ENCODE measurements at regions not wholly inside any gene's neighbourhood (a gene's known extent, or its start where the extent isn't known, plus 50 kb on each side); places are given as distances from the start of the nearest gene placed in this dataset.

DNA sequence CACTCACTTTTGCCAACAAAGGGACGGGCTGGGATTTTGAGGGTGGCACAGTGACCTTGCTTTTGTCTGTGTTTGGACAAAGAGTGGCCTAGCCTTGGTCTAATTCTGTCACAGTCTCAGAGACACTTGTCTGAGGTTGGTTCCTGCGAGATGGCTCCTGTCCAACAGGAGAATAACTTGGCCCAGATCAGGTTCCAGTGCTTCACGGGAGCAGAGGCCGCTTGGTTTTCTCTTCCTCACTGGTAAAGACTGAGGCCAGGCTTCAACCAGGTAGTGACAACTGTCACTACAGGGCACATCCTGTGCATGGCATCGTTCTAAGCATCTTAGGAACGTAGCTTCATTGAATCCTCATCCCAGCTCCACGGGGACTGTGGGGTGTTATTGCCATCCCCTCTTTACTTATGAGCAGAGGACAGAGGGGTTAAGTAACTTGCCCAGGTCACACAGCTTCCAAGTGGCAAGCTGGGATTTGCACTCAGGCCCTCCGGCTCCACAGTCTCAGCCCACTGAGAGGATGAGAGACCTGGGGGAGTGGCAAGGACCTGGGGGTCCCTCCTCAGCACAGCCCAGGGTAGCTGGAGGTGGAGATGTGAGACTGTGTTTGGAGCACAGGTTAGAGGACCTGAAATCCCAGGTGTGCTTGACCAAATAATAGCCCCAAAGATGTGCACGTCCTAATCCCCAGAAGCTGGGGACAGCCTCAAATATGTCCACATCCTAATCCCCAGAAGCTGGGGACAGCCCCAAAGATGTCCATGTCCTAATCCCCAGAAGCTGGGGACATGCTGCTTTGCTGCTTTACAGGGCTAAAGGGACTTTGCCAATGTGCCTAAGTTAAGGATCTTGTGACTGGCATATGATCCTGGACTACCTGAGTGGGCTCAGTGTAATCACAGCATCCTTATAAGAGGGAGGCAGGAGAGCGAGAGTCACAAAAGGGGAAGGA is 179.2 kb upstream of the RTL1 start:
- Histone ChIP-seq H3K4me3 (replicated peaks; ENCODE audit: low read depth, low read length) (no peak overlapping the region), H3K27me3 (replicated peaks; ENCODE audit: control insufficient read depth, insufficient read depth, low read length) (no peaks in the 10 kb centered on the region), H3K36me3 (ENCODE audit: control insufficient read depth, insufficient read depth, low read length) (no peaks in the 10 kb centered on the region)
- DNase-seq (ENCODE audit: extremely low read depth, insufficient read length), result no peak
- TF ChIP-seq, protein P1, sequence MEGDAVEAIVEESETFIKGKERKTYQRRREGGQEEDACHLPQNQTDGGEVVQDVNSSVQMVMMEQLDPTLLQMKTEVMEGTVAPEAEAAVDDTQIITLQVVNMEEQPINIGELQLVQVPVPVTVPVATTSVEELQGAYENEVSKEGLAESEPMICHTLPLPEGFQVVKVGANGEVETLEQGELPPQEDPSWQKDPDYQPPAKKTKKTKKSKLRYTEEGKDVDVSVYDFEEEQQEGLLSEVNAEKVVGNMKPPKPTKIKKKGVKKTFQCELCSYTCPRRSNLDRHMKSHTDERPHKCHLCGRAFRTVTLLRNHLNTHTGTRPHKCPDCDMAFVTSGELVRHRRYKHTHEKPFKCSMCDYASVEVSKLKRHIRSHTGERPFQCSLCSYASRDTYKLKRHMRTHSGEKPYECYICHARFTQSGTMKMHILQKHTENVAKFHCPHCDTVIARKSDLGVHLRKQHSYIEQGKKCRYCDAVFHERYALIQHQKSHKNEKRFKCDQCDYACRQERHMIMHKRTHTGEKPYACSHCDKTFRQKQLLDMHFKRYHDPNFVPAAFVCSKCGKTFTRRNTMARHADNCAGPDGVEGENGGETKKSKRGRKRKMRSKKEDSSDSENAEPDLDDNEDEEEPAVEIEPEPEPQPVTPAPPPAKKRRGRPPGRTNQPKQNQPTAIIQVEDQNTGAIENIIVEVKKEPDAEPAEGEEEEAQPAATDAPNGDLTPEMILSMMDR (IDR thresholded peaks at IDR 0.05; ENCODE audit: insufficient read depth, low read length, poor library complexity, severe bottlenecking), result no peak

DNA sequence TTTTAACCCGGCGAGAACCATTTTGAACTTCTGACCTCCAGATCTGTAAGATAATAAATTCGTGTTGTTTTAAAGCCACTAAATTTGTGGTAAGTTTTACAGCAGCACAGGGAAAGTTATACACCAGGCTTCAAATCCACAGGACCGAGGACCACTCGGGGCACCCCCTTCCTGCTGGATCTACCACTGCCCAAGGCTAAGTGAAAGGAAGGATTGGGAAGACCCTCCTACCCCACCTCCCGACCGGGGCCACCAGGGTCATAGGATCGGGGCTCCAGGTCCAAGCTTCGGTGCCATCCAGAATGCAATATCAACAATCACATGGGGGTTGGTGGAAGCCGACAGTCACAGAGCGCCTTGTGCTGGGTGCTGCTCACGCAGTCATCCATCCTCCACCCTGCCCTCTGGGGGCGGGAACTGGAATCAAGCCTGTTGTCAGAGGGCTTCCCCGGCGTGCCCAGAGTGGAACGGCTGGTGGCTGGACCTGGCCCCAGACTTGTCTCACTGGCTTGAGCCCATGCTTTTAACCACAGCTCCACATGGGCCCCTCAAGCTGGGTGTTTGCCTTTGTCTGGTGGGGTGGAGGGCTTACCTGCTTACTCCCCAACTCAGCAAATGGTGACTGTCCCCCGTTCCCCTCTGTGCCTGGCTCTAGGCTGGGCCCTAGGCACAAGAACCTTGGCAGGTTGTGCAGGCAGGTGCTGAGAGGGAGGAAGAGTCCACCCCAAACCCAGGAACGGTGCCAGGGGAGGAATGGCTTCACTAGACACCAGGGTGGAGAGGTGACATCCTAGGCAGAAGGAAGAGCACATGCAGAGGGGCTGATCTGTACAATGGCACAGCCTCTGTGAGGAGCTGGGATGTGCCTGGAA is 180.3 kb upstream of the RTL1 start:
- Histone ChIP-seq H3K4me3 (replicated peaks; ENCODE audit: low read depth, low read length) (no peak overlapping the region), H3K36me3 (ENCODE audit: control insufficient read depth, insufficient read depth, low read length) (no peaks in the 10 kb centered on the region), H3K27me3 (replicated peaks; ENCODE audit: control insufficient read depth, insufficient read depth, low read length) (no peaks in the 10 kb centered on the region)
- DNase-seq (ENCODE audit: extremely low read depth, insufficient read length), result no peak
- TF ChIP-seq, protein P1 (IDR thresholded peaks at IDR 0.05; ENCODE audit: insufficient read depth, low read length, poor library complexity, severe bottlenecking), result no peak

DNA sequence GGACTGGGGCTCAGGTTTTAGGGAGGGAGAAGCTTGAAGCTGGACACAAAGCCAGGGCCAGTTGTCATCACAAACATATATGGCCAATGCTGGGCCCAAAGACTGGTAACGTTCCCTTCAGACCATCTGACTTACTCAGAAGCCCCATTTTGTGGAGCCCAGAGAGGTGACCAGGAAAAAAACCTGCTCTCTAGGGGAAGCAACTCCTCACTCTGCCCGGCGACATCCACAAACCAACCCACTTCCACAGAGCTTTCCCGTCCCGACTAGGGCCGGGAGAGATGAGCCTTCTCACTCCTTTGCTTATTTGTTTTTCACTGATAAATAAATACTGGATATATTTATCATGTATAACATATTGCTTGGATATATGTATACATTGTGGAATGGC is 180.9 kb upstream of the RTL1 start:
- Histone ChIP-seq H3K27me3 (replicated peaks; ENCODE audit: control insufficient read depth, insufficient read depth, low read length) (no peaks in the 10 kb centered on the region), H3K4me3 (replicated peaks; ENCODE audit: low read depth, low read length) (no peak overlapping the region), H3K36me3 (ENCODE audit: control insufficient read depth, insufficient read depth, low read length) (no peaks in the 10 kb centered on the region)
- TF ChIP-seq, protein P1 (IDR thresholded peaks at IDR 0.05; ENCODE audit: insufficient read depth, low read length, poor library complexity, severe bottlenecking), result no peak
- DNase-seq (ENCODE audit: extremely low read depth, insufficient read length), result no peak

DNA sequence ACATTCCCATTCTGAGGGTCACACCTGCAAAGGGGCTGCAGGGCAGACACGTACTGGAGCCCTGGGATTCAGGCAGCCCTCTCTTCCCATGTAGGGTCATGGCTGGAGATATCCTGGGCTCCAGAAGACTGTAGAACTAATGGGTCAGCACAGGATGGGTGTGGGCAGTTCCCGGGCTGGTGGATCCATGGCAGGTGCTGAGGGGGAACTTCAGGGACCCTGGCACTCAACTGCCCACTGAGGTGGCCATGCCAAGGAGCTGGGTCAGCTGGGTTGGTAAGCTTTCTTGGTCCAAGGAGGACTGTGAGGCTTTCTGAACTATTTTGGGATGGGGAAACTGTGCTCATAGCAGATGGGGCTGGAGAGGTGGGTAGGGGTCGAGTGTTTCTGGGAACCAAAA is 183.4 kb upstream of the RTL1 start:
- H3K36me3 ChIP-seq (ENCODE audit: control insufficient read depth, insufficient read depth, low read length), result no peaks in the 10 kb centered on the region
- no peaks in the 10 kb centered on the region for H3K27me3 ChIP-seq (replicated peaks; ENCODE audit: control insufficient read depth, insufficient read depth, low read length)
- no peak overlapping the region for H3K4me3 ChIP-seq (replicated peaks; ENCODE audit: low read depth, low read length)
- no peak for DNase-seq (ENCODE audit: extremely low read depth, insufficient read length)
- TF ChIP-seq, protein P1 (IDR thresholded peaks at IDR 0.05; ENCODE audit: insufficient read depth, low read length, poor library complexity, severe bottlenecking), result no peak

DNA sequence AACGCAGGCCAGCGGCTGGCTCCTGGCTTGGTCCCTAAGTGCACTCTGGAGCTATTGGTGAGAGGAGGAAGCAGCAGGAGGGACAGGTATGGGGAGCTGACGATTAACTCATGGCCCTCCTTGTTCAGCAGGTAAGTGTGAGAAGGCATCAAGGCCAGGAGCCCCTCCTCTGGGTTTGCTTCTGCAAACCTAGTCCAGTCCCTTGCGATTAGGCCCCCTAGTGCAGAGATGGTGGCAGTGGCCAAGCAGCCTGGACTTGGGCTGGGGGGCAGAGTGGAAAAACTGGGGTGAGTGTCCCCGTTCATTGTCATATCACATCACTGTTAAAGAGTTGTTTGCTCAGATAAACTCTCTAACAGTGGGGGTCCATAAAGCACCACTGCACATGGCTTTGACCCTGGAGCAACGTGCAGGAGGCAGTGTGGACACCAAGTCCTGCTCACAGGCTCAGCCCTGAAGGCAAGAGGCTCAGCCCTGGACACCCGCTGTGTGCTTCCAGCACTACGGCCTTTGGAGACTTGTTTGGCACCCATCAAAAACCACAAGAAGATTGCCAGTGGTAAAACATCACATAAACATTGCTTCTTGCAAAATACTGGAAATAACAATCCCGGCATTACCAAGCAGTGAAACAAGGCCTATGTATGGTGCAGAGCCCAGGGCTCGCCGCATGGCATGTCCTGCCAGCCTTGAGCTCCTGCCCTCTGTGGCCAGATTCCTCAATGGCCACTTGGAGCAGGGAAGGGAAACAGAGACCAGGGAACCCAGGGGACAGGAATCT is 184.3 kb upstream of the RTL1 start:
- TF ChIP-seq, protein P1 (IDR thresholded peaks at IDR 0.05; ENCODE audit: insufficient read depth, low read length, poor library complexity, severe bottlenecking), result no peak
- DNase-seq (ENCODE audit: extremely low read depth, insufficient read length), result no peak
- H3K27me3 ChIP-seq (replicated peaks; ENCODE audit: control insufficient read depth, insufficient read depth, low read length), result no peaks in the 10 kb centered on the region

More for the DNA sequence above, 184.3 kb upstream of the RTL1 start:
- Histone ChIP-seq H3K4me3 (replicated peaks; ENCODE audit: low read depth, low read length) (no peak overlapping the region), H3K36me3 (ENCODE audit: control insufficient read depth, insufficient read depth, low read length) (no peaks in the 10 kb centered on the region)
